Kasumi-1 (cell line): ENCODE measurements at regions not wholly inside any gene's neighbourhood (a gene's known extent, or its start where the extent isn't known, plus 50 kb on each side); places are given as distances from the start of the nearest gene placed in this dataset.
"Not testable (repeated sequence)": the region's sequence is repeated elsewhere in the genome, so short reads cannot be mapped to it uniquely, and the experiment has no call there.

Experiments used
- DNase-seq, 2 experiments: peaks; one replicate each; lab custom pipeline; 2025; lab: John Stamatoyannopoulos, UW

DNA sequence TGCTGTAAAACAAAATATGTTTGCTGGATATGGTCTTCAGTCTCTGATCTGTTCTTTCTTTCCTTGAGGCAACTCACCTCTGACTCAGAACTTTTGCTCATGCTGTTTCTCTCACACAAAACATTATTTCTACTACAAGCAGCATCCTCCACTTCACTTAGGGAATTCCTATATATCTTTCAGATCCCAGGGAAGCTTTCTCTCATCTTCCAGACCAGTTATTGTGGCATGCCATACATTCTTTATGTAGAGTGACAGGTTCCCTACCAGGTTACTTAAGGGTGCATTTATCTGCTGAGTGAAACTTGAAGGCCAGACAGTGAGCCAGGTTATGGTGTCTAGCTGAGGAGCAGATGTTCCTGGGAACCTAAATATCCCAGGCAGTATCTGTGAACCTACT, 1226.0 kb downstream of the CDH8 start:
- DNase-seq = no peak

DNA sequence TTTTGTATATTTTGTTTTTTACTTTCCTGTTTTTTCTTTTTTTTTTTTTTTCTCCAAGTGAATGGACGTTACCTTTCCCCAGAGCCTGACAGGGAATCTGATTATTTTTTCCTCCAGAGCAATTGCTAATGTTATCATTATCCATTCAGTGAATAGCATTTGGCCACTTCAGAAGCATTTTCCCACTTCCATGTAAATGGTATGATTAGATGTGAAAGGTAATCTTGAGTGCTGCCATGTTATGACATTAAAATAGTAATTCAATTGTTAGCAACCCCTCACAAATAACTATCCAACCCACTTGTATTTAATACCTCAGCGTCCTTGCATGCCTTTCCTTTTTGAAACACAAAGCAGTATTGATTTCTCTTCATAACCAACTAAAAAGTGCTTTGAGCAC, 1243.8 kb downstream of the CDH8 start:
- no peak for DNase-seq

DNA sequence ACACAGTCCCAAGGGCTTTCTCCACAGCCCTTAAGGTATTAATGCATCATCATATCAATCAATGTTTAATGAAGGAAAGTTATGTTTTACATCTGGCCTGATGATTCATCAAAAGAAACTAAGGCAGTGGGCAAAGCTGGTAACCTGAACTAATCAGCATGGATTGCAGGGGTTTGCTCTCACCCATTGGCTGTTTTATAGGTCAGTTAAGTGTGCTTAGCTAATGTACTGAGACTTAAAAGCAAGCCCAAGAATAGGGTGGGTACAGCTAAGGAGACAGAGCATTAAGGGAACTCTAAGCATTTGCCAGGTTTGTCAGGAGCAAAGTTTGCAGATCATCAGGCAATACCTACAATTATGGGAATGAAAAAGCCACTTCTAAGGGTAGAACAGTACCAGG, 1247.6 kb downstream of the CDH8 start:
- DNase-seq = no peak

DNA sequence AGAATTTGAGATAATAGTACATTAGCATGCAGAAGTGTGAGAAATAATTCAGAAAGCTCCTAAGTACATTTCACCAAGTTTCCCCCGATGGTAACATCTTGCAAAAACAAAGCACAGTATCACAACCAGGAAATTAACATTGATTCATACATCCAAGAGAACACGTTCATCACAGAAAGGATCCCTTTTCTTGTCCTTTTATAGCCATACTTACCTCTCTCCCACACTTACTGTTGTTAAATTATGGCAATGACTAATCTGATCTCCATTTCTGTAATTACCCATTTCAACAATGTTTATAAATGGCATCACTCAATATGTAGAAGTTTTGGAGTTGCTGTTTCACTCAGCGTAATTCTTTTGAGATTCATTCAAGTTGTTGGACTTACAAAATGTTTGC, 1260.0 kb downstream of the CDH8 start:
- no peak for DNase-seq

DNA sequence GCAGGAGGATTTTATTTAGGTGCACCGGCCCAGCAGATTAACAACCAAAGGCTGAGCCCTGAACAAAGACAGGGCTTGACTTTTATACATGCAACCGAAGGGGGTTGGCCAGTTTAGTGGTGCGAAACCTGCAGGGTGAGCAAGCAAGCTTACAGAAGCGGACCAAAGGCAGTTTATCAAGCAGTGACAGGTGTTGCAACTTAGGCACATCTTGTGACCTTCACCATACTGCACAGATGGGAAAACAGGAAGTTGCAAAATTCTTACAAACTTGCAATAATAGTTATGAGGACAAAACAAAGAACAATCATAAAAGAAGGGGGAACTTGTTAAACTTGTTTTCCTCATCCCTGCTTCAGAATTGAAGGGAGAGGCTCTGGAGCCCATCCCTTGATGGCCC, 1265.1 kb downstream of the CDH8 start:
- peak in 1 of 2 experiments; percentile 25 for DNase-seq

DNA sequence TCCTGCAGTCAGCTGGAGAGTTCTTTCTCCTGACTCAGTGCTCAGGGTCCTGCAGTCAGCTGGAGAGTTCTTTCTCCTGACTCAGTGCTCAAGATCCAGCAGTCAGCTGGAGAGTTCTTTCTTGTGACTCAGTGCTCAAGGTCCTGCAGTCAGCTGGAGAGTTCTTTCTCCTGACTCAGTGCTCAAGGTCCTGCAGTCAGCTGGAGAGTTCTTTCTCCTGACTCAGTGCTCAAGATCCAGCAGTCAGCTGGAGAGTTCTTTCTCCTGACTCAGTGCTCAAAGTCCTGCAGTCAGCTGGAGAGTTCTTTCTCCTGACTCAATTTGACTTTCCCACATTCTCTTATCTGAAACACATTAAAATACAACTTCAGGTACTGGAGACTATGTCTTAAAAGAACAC, 1265.9 kb downstream of the CDH8 start:
- not testable (repeated sequence) for DNase-seq

DNA sequence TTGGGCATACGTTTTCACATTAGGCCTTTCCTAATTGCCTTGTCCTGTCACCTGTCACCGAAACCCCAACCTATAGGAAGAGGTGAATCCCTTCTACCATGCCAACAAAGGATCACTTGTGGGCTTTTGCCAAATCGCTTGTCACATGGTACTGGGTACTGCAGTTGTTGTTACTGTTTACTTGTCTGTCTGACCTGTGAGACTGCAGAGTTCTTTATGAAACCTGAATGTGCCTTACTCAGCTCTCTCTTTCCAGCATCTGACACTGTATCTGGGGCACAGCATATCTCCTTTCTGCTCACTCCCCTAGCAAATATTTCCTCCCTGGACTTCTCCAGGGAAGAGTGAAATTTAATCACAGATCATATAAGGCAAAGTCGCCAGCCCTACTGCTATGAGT, 1272.4 kb downstream of the CDH8 start:
- DNase-seq = no peak

DNA sequence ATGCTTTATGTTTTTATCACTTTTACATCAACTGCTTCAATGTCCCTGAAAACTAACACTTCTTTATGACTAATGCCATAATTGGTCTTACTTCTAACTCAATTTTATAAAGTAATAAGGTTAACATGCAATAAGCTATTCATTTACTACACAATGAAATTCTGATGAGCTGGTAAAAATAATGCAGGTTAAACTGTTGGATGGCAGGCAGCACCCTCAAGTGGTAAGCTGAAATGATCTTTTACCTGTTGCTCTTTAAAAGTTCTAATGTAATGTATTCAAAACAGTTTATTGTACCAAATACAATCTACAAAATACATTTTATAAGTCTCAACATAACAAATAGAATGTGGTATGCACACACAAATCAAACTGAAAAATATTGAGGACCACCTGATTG, 1280.3 kb downstream of the CDH8 start:
- no peak for DNase-seq

DNA sequence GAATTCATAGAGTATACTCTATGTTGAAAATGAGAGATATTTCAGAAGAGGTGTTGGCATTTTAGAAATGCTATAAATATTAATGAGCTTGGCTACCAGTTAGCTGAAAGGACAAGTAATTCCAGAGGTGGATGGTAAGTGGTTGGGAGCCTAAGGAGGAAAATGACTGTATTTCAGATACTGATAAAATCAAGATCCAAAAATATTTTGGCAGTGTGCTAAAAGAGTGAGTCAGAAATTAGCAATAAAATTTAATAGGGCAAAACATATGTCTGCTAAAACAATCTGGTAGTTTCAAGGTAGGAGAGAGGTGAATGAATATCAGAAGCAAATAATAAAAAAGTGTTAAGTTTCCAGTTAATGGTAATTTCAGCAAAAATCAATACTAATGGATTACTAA, 1287.9 kb downstream of the CDH8 start:
- DNase-seq = no peak

DNA sequence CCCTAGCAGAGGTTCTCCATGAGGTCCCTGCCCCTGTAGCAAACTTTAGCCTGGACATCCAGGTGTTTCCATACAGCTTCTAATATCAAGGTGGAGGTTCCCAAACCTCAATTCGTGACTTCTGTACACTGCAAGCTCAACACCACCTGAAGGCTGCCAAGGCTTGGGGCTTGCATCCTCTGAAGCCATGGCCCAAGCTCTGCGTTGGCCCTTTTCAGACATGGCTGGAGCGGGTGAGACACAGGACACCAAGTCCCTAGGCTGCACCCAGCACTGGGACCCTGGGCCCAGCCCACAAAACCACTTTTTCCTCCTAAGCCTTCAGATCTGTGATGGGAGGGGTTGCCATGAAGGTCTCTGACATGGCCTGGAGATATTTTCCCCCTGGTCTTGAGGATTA, 1292.0 kb downstream of the CDH8 start:
- DNase-seq = no peak

DNA sequence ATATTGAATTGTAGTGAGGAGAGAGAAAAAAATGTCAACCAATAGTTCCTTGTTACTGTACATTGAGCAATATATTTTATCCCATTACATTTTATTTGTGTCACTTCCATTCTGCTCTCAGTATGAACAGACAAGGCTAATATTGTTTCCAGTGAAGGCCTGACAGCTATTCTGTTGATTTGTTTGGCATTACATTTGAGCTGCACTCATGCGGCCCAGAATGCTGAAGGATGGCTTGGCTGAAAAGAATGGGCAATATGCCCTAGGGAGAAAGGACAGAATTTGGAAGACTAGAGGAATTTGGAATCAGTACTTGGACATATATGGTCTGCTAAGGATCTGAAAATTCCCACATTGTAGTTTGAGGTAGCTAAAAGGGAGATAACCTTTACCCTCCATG, 1294.4 kb downstream of the CDH8 start:
- no peak for DNase-seq

DNA sequence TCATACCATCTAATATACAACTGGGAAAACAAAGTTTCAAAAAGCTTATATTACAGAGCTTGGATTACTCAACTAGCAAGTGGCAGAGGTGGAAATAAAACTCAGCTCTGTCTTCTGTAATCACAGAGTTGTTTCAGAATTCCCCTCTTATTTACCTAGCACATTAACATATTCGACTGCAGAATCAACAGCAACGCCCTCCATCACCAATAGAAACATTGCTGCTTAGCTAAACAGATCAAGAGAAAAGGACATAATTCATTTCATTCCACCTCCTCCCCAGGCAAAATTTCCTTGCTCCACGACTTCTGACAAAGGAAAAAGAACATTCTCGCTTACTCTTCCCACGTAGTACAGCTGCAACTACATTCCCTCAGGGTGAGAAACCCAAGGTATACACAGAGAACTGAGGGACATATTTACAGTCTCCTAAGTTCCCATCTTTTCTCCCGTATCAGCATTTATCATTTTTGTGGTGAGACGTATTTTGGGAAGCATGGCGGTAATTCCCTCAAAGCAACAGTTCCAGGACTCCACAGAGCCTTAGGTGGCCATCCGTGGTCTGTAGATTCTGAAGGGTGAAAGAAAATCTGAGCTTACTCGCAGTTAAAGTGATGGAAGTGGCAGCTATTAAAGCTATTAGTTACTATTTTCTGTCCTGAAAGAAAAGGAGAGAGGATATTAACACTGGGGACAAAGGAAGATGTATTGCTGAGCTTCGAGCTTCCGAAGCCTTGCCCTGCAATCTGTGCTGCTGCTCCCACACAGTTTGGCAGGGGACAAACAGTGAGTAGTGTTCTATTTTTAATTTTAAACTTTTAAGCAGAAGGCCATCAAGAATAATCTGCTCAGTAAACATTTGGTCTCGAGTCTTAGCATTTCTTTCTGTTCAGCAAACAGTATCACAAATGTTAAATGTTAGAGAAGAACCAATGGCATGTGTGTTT, 1296.2 kb downstream of the CDH8 start:
- no peak for DNase-seq

DNA sequence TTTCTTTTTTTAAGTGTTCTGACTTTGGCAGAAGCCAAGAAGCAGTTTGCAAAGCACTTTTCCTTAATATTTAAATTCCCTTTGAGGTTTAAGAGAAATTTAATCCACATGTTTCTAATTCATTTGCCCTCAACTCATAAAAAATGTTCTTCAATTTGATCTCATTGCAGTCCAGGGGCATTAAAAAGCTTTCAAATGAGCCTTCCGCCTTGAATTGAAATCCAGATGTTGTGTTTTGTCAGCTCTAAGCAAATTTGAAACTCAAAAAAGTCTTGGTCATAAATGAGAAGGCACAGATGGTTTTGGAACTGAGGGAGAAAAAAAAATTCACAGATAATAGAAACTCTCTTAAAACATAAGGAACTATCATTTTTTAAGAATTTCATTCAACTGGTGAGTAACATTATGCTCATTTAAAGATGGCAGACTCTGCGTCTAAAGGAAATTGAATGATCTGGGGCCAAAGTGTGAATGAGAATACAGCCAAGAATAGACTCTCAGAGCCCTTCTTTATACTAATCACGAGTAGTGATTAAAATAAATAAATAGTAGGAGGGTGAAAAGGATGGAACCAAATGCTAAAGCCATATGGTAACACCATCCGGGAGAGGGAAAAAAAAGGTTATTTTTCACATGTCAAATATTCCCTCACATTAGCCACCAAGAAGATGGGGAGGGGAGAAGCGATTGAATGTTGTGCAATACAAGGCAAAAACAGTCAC, 1304.7 kb downstream of the CDH8 start:
- DNase-seq = no peak

DNA sequence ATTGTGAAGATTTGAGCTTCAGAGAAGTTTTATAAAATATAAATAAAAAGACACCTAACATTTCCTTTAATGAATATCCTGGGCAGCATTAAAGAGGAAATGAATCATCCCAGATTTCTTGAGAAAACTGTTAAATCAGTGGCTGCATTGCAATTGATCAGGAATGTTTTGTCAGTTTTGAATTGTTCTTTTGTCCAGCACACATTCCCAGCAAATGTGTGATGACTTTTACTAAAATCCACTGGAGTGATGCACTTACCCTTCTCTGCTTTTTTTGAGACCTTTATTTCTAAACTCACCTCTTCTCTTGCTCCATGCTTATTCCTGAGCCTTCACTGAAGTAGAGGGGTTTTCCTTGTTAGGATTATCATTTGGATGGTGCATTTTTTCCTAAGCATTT, 1307.2 kb downstream of the CDH8 start:
- no peak for DNase-seq

DNA sequence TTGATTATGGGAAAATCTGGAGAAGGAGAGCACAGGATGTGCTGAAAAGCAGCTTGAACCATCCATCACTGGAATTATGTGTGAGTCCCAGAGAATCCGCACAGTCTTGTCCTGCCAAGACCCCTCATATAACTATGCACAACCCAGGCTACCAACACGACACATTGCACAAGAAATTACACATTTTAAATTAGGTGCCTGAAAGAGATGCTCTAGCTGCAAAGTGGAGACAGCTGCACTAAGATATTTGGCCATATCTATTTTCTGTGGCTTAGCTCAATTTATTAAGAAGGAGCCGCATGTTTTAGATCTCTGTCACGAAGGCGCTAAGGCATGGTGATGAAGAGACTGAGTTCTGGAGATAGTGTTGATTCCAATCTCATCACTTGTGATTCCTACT, 1308.4 kb downstream of the CDH8 start:
- DNase-seq = no peak

DNA sequence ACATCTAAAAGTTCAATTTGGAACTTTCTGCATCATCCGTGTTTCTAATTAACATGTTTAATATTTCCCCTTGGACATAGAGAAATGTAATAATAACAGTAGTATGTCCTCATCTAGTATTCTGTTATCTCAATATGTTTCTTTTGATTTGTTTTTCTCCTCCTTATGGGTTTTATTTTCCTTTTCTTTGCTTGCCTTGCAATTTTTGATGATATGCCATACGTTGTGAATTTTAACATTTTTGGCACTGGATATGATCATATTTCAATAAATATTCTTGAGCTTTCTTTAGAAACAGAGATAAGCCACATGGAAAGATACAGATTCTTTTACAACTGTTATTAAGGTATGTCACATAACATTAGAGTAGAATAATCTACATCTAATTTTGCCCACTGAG, 1316.2 kb downstream of the CDH8 start:
- no peak for DNase-seq

DNA sequence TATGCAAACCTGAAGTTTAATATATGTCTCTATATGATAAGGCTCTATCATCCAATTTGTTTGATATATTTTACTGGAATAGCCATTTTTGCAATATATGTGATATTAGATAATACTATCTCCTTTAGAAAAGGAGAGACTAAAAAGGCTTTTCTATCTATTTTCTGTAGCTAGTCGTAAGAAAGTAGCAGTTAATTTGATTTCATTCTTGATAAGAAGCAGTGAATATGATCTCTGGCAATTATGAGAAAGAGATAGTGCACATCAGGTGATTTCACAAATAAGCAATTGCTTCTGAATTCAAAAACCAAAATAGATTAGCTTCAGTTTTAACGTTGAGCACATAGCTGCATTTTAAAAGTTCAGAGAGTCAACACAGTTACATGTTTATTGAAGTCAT, 1318.4 kb downstream of the CDH8 start:
- no peak for DNase-seq

DNA sequence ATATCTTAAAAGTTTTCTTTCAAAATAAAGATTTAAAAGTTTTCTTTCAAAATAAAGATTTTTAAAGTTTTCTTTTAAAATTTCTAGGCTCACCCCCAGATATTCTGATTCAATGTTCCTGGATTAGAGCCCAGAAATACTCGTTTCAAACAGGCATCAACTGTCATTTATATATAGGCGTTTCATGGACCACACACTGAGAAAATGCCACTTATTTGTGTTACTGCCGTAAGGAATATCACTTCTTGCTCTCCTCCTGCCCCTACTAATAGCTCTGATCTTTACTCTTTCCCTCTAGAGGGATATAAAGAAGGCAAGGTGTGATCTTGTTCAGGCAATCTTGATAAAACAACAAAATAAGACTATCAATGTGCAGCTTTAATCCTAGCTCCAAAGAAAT, 1324.1 kb downstream of the CDH8 start:
- DNase-seq = no peak

DNA sequence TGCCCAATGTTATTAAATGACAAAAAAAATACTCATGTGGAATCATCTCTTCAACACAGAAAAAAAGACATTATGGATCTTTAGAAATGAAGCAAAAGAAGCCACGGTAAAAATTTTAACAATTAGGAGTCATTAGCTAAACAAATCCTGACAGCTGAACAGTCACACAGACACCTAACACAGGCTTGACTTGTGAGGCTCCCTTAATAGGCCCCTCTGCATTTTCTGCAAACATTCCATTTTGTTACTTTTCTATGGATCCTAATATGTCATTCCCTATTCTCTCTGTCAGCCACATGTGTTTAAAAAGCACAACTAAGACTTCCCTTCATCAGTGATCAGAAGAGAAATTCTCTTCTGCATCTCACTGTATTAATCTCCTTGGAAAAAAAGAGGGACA, 1331.5 kb downstream of the CDH8 start:
- DNase-seq = no peak

DNA sequence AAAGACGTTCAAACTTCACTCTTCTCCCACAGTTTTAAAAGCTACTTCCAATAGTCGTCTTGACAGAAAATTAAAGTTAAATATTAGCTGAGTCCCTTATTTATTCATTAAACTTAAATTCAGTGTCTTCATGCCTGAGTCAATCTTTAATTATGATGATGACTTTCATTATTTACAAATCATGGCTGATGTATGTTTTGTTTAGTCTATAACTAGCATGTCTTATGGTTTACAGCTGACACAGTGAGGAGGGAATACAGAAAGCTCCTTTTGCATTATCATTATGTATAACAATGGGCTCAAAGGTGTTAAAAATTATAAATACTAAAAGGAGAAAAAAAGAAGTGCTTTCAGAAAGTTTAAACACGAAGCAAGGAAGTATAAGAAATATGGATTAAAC, 1333.1 kb downstream of the CDH8 start:
- DNase-seq = no peak

DNA sequence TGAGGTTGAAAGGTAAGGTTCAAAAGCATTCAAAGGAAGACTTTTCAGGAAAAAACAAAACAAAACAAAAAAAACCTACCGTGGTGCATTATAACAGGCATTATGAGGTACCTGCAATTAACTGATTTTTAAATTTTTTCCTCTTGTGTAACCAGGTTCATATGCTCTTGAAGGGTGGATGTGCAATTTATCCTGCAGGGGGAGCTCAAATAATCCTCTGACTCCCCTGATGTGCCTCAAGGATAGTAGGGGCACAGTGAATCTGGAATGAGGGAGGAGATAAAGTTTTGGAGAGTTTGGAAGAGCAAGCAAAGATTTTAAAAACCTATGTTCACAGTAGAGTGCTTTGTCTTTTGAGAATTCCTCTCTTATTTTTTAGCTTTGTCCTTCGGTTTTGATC, 1349.4 kb downstream of the CDH8 start:
- DNase-seq = no peak

DNA sequence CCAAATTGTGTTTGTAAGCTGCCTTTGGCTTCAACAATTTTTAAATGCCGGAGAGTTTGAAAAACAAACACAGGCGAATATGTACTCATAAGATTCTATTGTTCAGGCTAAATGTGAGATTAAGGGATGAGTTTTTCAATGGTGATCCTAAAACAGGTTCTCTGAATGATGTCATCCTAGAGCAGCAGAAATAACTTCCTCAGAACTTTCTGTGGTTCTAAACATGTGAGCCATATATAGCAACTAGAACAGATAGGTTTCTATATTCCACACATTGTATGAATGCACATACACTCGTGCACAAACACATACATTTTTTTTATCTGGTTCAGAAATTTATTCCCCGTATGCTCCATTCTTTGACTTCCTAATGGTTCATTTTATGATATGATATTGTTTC, 1352.2 kb downstream of the CDH8 start:
- DNase-seq = no peak

DNA sequence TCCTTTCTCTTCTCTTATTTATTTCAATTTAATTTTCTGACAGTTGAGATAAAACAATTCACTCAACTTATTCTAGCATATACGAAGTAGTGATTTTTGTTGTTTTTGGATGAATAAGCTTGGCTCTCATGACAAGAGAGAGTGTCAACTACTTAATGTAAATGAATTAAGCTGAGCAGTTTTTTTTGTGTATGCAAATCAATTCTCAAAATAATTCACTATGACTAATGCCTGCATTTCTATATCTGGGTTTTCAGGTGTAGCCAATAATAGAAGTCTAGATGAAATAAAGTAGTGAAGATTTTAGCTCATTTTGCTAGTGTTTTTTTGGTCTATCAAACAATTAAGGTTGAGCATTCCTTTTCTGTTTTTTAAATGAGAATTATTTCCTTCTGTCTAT, 1354.0 kb downstream of the CDH8 start:
- DNase-seq = no peak

DNA sequence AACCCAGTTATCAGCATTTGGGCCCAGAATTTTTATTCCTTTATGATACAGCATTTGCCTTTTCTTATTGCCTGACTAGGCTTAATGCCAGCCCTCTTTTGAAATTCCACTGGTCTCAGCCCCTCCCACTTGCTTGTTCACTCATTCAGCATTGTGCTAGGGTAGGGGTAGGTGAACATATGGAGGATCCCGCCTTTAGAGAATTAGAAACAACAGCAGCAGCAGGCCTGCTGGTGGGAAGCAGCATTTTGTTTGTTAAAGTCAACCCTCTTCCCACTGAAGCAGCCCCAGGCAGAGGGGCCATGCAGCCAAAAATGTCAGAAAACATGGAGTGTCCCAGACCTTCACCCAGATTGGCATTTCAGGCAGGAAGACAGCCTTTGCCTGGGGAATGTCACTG, 1355.2 kb downstream of the CDH8 start:
- no peak for DNase-seq
